H1 (cell line): ENCODE measurements at regions not wholly inside any gene's neighbourhood (a gene's known extent, or its start where the extent isn't known, plus 50 kb on each side); places are given as distances from the start of the nearest gene placed in this dataset.

Experiments used
- CTCF ChIA-PET: fragments of 300-600 bp; sonication (Branson Sonifier 250); formaldehyde crosslinking; loops from one replicate; lab custom pipeline; 2021; ENCODE audit not compliant: partially characterized antibody; lab: Charles Lee
- POLR2A ChIA-PET: fragments of 300-600 bp; sonication (Branson Sonifier 250); formaldehyde crosslinking; loops from one replicate; lab custom pipeline; 2021; ENCODE audit warnings: inconsistent platforms; ENCODE audit not compliant: partially characterized antibody; lab: Charles Lee
- DNase-seq, 2 experiments: peaks; one replicate each; pipeline versions ENCODE4 v3.0.0 to v3.0.0-alpha.2; 2010 to 2022; ENCODE audit warnings: low spot score in 2 of 2, low read depth in 1 of 2, mixed read lengths in 1 of 2
- FAIRE-seq: peaks from 2 replicates; lab custom pipeline; 2011; peaks lifted over from hg19 to GRCh38; lab: Jason Lieb, UNC
- H2AFZ ChIP-seq: 2 replicates; pipeline ENCODE4 v1.8.1; 2012; ENCODE audit warnings: low read length, inconsistent platforms
- H2AK5ac ChIP-seq: 2 replicates; pipeline ENCODE4 v1.6.1; 2013; ENCODE audit warnings: low read depth, low read length
- H2BK120ac ChIP-seq: replicated peaks from 2 replicates; pipeline ENCODE3; 2013; ENCODE audit warnings: low read depth, low read length, inconsistent platforms
- H2BK12ac ChIP-seq: 2 replicates; pipeline ENCODE4 v1.6.1; 2013; ENCODE audit warnings: low read depth, low read length
- H2BK15ac ChIP-seq: 2 replicates; pipeline ENCODE4 v1.6.1; 2013; ENCODE audit warnings: low read length
- H2BK20ac ChIP-seq: 2 replicates; pipeline ENCODE4 v1.6.1; 2013; ENCODE audit warnings: low read length
- H2BK5ac ChIP-seq: 2 replicates; pipeline ENCODE4 v1.6.1; 2013; ENCODE audit warnings: low read depth, low read length
- H3K14ac ChIP-seq: 2 replicates; pipeline ENCODE4 v1.6.1; 2013; ENCODE audit warnings: inconsistent platforms; ENCODE audit not compliant: insufficient read length
- H3K18ac ChIP-seq: 2 replicates; pipeline ENCODE4 v1.6.1; 2013; ENCODE audit warnings: low read length; ENCODE audit errors: extremely low read depth
- H3K23ac ChIP-seq: 2 replicates; pipeline ENCODE4 v1.6.1; 2013; ENCODE audit warnings: inconsistent platforms; ENCODE audit not compliant: insufficient read length
- H3K23me2 ChIP-seq: 2 replicates; pipeline ENCODE4 v1.6.1; 2013; ENCODE audit warnings: low read depth, low read length
- H3K27ac ChIP-seq: 2 replicates; pipeline ENCODE4 v1.6.1; 2011; ENCODE audit warnings: low read depth, low read length, inconsistent platforms
- H3K27me3 ChIP-seq, 4 experiments: replicated peaks in 1 of 4; 1 replicate in 1 of 4; 2 replicates in 3 of 4; pipeline versions ENCODE4 v1.6.1 to v1.8.1; 2011 to 2013; ENCODE audit warnings: low read length in 3 of 4, mild to moderate bottlenecking in 3 of 4, inconsistent platforms in 2 of 4, mixed read lengths in 2 of 4, moderate library complexity in 1 of 4; ENCODE audit not compliant: control insufficient read depth in 3 of 4, insufficient read depth in 3 of 4; ENCODE audit errors: extremely low read depth in 1 of 4
- H3K36me3 ChIP-seq, 4 experiments: 2 replicates each; pipeline versions ENCODE4 v1.6.1 to v1.8.1; 2011 to 2013; ENCODE audit warnings: mild to moderate bottlenecking in 4 of 4, low read length in 3 of 4, moderate library complexity in 2 of 4, control low read depth in 1 of 4, inconsistent platforms in 1 of 4; ENCODE audit not compliant: insufficient read depth in 4 of 4, control insufficient read depth in 2 of 4
- H3K4ac ChIP-seq: replicated peaks from 2 replicates; pipeline ENCODE3; 2013; ENCODE audit warnings: low read length, low read depth, mixed read lengths, inconsistent platforms; ENCODE audit not compliant: insufficient read length
- H3K4me1 ChIP-seq, 4 experiments: replicated peaks in 1 of 4; 1 replicate in 1 of 4; 2 replicates in 3 of 4; pipeline versions ENCODE4 v1.6.1 to v1.8.1; 2011 to 2013; ENCODE audit warnings: low read length in 3 of 4, inconsistent platforms in 2 of 4, mixed read lengths in 1 of 4; ENCODE audit not compliant: insufficient read depth in 4 of 4, control insufficient read depth in 3 of 4
- H3K4me2 ChIP-seq, 2 experiments: 2 replicates each; pipeline versions ENCODE4 v1.6.1 to v1.8.1; 2011 to 2013; ENCODE audit warnings: low read depth in 2 of 2, low read length in 2 of 2, control low read depth in 1 of 2, inconsistent platforms in 1 of 2, mild to moderate bottlenecking in 1 of 2; ENCODE audit not compliant: insufficient read depth in 1 of 2
- H3K4me3 ChIP-seq, 4 experiments: fragments of 200-600, 300-600 bp in 1 of 4; sonication (generic), shearing (Covaris generic), sonication (Bioruptor Twin) in 1 of 4; 2 replicates each; pipeline versions ENCODE4 v1.5.1 to v1.8.1; 2011 to 2016; ENCODE audit warnings: low read length in 4 of 4, low read depth in 3 of 4, control low read depth in 2 of 4, inconsistent platforms in 2 of 4, mild to moderate bottlenecking in 2 of 4, mixed read lengths in 1 of 4, moderate library complexity in 1 of 4; ENCODE audit not compliant: insufficient read depth in 2 of 4; ENCODE audit errors: extremely low read depth in 1 of 4
- H3K56ac ChIP-seq: replicated peaks from 2 replicates; pipeline ENCODE3; 2013; ENCODE audit warnings: low read depth, mild to moderate bottlenecking, mixed read lengths, low read length, inconsistent platforms; ENCODE audit not compliant: insufficient read length
- H3K79me1 ChIP-seq: 2 replicates; pipeline ENCODE4 v1.6.1; 2013; ENCODE audit warnings: low read depth, low read length, control low read depth
- H3K79me2 ChIP-seq, 2 experiments: 2 replicates each; pipeline versions ENCODE4 v1.6.1 to v1.8.1; 2012 to 2013; ENCODE audit warnings: low read length in 2 of 2, mild to moderate bottlenecking in 2 of 2, inconsistent platforms in 1 of 2; ENCODE audit not compliant: insufficient read depth in 2 of 2, control insufficient read depth in 1 of 2
- H3K9ac ChIP-seq, 4 experiments: replicated peaks in 1 of 4; 1 replicate in 1 of 4; 2 replicates in 3 of 4; pipeline versions ENCODE4 v1.6.1 to v1.8.1; 2011 to 2013; ENCODE audit warnings: low read depth in 3 of 4, low read length in 3 of 4, control low read depth in 2 of 4, mild to moderate bottlenecking in 2 of 4, moderate library complexity in 2 of 4, inconsistent platforms in 1 of 4; ENCODE audit errors: extremely low read depth in 1 of 4
- H3K9me3 ChIP-seq, 2 experiments: 2 replicates each; pipeline versions ENCODE4 v1.6.1 to v1.8.1; 2012 to 2013; ENCODE audit warnings: mild to moderate bottlenecking in 2 of 2, moderate library complexity in 2 of 2, control low read depth in 1 of 2, inconsistent platforms in 1 of 2, low read depth in 1 of 2, low read length in 1 of 2, mixed read lengths in 1 of 2; ENCODE audit not compliant: insufficient read depth in 2 of 2
- H4K20me1 ChIP-seq, 2 experiments: replicated peaks in 1 of 2; 2 replicates each; pipeline versions ENCODE3 to v1.8.1; 2011 to 2013; ENCODE audit warnings: inconsistent platforms in 2 of 2, low read length in 2 of 2, mild to moderate bottlenecking in 1 of 2; ENCODE audit not compliant: insufficient read depth in 2 of 2, control insufficient read depth in 1 of 2
- H4K5ac ChIP-seq: 2 replicates; pipeline ENCODE4 v1.6.1; 2013; ENCODE audit warnings: low read length, low read depth, mixed read lengths, inconsistent platforms; ENCODE audit not compliant: insufficient read length
- H4K8ac ChIP-seq: 2 replicates; pipeline ENCODE4 v1.8.0; 2013; ENCODE audit warnings: mild to moderate bottlenecking, moderate library complexity, low read length, inconsistent platforms; ENCODE audit not compliant: insufficient read depth; ENCODE audit errors: extremely low read depth
- H4K91ac ChIP-seq: replicated peaks from 2 replicates; pipeline ENCODE3; 2013; ENCODE audit warnings: low read length, mixed read lengths, inconsistent platforms; ENCODE audit not compliant: insufficient read length
- SIX5 ChIP-seq: IDR thresholded peaks from 2 replicates; pipeline ENCODE4 v1.6.1; 2011; ENCODE audit warnings: mild to moderate bottlenecking, low read depth, low read length
- TCF12 ChIP-seq: IDR thresholded peaks from 2 replicates; pipeline ENCODE4 v1.6.1; 2011; ENCODE audit warnings: low read depth, mild to moderate bottlenecking, low read length
- WGBS, 2 experiments: shearing (Covaris generic) in 1 of 2; methylation state at CpG; one replicate each; pipeline versions ENCODE4 v1.1.6 to v1.1.7; 2013 to 2015; ENCODE audit warnings: low lambda C conversion rate in 2 of 2, mixed read lengths in 2 of 2, inconsistent platforms in 1 of 2, low coverage in 1 of 2, missing lambda C conversion rate in 1 of 2; ENCODE audit not compliant: insufficient replicate concordance in 2 of 2, insufficient coverage in 1 of 2, insufficient read length in 1 of 2; ENCODE audit errors: extremely low coverage in 1 of 2, missing lambda C conversion rate in 1 of 2; 5-methylcytosine and 5-hydroxymethylcytosine counted together

DNA sequence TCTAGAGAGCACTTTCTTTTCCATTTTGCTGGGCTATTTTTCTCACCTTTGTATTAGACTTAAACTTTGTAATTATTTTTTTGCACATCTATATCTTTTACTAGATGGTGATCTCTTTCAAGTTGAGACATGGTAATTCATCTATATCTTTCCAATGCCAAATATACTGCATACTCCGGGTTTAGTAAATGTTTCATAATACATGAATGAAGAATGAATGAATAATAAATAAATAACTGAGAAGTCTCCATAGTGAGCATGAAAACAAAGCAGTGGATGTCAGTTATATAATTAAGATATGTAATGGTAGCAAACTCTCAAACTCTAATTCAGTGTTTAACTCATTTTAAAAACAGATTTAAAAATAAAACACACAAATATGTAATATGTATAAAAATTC, 342.5 kb upstream of the KITLG start:
- Histone ChIP-seq H2BK12ac (no peak overlapping the region), H4K20me1 (no peaks in the 10 kb centered on the region), H3K4ac (no peak overlapping the region), H3K9me3 (0 out of 4 replicates have a peak, but pooled peaks cover 0 to 2% of the 10 kb centered on the region in 2 experiments), H3K4me2 (no peak overlapping the region), H3K27ac (no peak overlapping the region), H3K23me2 (no peaks in the 10 kb centered on the region), H4K5ac (no peak overlapping the region), H2BK15ac (no peak overlapping the region), H4K8ac (no peak overlapping the region), H3K4me1 (peaks cover 3 to 5% (median 3%) of the 10 kb centered on the region in 4 experiments; a peak in 4 of 7 replicates), H3K23ac (no peak overlapping the region), H3K14ac (no peak overlapping the region), H2BK120ac (no peak overlapping the region), H2BK5ac (no peak overlapping the region), H2BK20ac (no peak overlapping the region), H3K79me2 (no peaks in the 10 kb centered on the region), H3K9ac (no peak overlapping the region), H3K56ac (no peak overlapping the region), H2AK5ac (no peak overlapping the region), H2AFZ (no peak overlapping the region), H3K27me3 (peaks cover 0 to 1% (median 0%) of the 10 kb centered on the region in 4 experiments; a peak in 1 of 7 replicates), H3K18ac (no peak overlapping the region), H4K91ac (no peak overlapping the region), H3K36me3 (no peaks in the 10 kb centered on the region), H3K4me3 (no peak overlapping the region), H3K79me1 (no peaks in the 10 kb centered on the region)
- CTCF ChIA-PET: no interaction called here
- FAIRE-seq: no peak
- no peak for DNase-seq
- POLR2A ChIA-PET: no interaction called here
- TF ChIP-seq TCF12: no peak
- no peak for TF ChIP-seq SIX5
- WGBS, 2 experiments: 83% methylated on average over 1 of the region's 1 CpG; no CpG with 5 or more reads in 1 of the 2 experiments
